Spleen (tissue), 11 donors: ENCODE measurements at regions not wholly inside any gene's neighbourhood (a gene's known extent, or its start where the extent isn't known, plus 50 kb on each side); places are given as distances from the start of the nearest gene placed in this dataset.

Experiments used
- DNase-seq: peaks from one replicate; pipeline ENCODE4 v3.0.0-alpha.2; 2020
- H3K27ac ChIP-seq, 8 donors: fragments of 200-600 bp; sonication (generic) in 7 of 8; 1 replicate in 4 of 8; 2 replicates in 4 of 8; pipeline versions ENCODE4 v1.5.0 to v1.8.0; 2016 to 2021; ENCODE audit warnings: inconsistent platforms in 4 of 8, mild to moderate bottlenecking in 4 of 8, moderate library complexity in 1 of 8
- H3K27me3 ChIP-seq, 7 donors: fragments of 200-600 bp; sonication (generic) in 6 of 7; replicated peaks in 1 of 7; 1 replicate in 4 of 7; 2 replicates in 3 of 7; pipeline versions ENCODE4 v1.5.0 to v1.8.0; 2016 to 2021; ENCODE audit warnings: inconsistent platforms in 3 of 7, mild to moderate bottlenecking in 1 of 7
- H3K36me3 ChIP-seq, 6 donors: fragments of 200-600 bp; sonication (generic) in 5 of 6; 1 replicate in 4 of 6; 2 replicates in 2 of 6; pipeline versions ENCODE4 v1.5.0 to v1.8.0; 2016 to 2021; ENCODE audit warnings: inconsistent platforms in 2 of 6
- H3K4me1 ChIP-seq, 6 donors: fragments of 200-600 bp; sonication (generic) in 5 of 6; 1 replicate in 3 of 6; 2 replicates in 3 of 6; pipeline versions ENCODE4 v1.5.0 to v1.8.0; 2016 to 2021; ENCODE audit warnings: inconsistent platforms in 3 of 6
- H3K4me3 ChIP-seq, 8 donors: fragments of 200-600 bp; sonication (generic) in 7 of 8; 1 replicate in 4 of 8; 2 replicates in 4 of 8; pipeline versions ENCODE4 v1.5.0 to v1.8.0; 2016 to 2021; ENCODE audit warnings: inconsistent platforms in 4 of 8, mild to moderate bottlenecking in 4 of 8, moderate library complexity in 2 of 8
- H3K9me3 ChIP-seq, 8 donors: fragments of 200-600 bp; sonication (generic) in 7 of 8; 1 replicate in 4 of 8; 2 replicates in 4 of 8; pipeline versions ENCODE4 v1.5.0 to v1.8.0; 2016 to 2021; ENCODE audit warnings: inconsistent platforms in 4 of 8
- POLR2A ChIP-seq, 3 donors: fragments of 450-650 bp; IDR thresholded peaks; one replicate each; pipeline ENCODE4 v1.5.1; 2017; ENCODE audit warnings: antibody characterized with exemption in 3 of 3, mild to moderate bottlenecking in 1 of 3
- POLR2AphosphoS5 ChIP-seq, 3 donors: sonication (generic); formaldehyde crosslinking; IDR thresholded peaks; one replicate each; pipeline ENCODE4 v1.5.1; 2017; ENCODE audit warnings: antibody characterized with exemption in 3 of 3
- WGBS, 5 donors: extraction: QIAGEN DNeasy Blood & Tissue Kit in 3 of 5; methylation state at CpG; one replicate each; pipeline versions ENCODE4 v1.1.5 to v1.1.7; 2013 to 2018; 5-methylcytosine and 5-hydroxymethylcytosine counted together
- intact Hi-C: fragments of 100-400 bp; cut with DNase I; formaldehyde crosslinking; loops from one replicate; pipeline ENCODE4 v1.15.0; 2023; ENCODE audit warnings: low total_unique reads
- TF ChIP-seq, protein P1 (sequence below), 11 experiments: fragments of 200-600 bp in 7 of 11; fragments of 450-650 bp in 4 of 11; sonication (generic) in 4 of 11; IDR thresholded peaks in 8 of 11; conservative IDR thresholded peaks in 3 of 11; 1 replicate in 7 of 11; 2 replicates in 4 of 11; pipeline versions ENCODE4 v1.4.0 to v1.8.0; 2016 to 2021; ENCODE audit warnings: antibody characterized with exemption in 11 of 11, inconsistent platforms in 4 of 11, mild to moderate bottlenecking in 1 of 11
- donor health status: healthy with polysubstance abuse.
- donor health status: DM: no; HTN: no; CAD: no; lungs with moderate emphysema.
- donor health status: DM: no; HTN: no; CAD: no.
- donor health status: Bipolar disorder and iron deficiency.
- donor health status: healthy.
- donor health status: DM: no; HTN: no; CAD: no.
- donor health status: DM: yes; HTN: yes; CAD: no.

DNA sequence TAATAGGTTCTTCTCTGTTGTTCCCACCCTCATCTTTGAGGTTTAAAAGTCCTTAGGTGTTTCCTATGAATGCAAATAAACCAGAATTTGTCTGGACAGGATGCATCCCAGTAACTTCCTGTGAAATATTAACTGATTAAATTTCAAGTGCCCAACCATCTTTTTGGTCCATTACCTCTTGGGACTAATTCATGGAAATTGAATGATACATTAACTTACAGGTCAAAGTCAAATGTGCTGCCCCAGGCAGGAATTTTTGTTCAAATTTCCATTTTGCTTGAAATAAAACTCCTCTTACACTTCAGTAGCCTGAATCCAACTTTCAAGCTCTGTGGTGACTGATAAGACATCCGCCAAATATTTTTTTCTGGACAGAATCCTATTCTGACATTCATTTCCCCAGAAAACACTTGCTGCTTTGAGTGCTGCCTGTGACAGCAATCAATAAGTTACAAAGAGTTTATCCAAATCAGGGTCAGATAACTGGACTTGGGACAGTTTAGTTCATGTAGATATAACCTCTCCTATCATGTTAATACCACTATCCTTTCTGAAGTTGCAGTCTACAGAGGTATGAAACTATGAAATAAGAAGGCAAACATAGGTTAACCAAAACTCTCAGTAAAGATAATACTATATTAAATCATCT, 383.5 kb downstream of the POM121L12 start:
- intact Hi-C loops = no loop called here
- H3K27me3 ChIP-seq = no peaks in the 10 kb centered on the region
- H3K4me1 ChIP-seq = no peaks in the 10 kb centered on the region
- H3K9me3 ChIP-seq = peaks cover 0 to 52% (median 10%) of the 10 kb centered on the region in 8 donors
- no peak overlapping the region for H3K4me3 ChIP-seq
- 68 to 93% (median 82%) methylated on average over 1 of the region's 1 CpG for WGBS, 5 donors
- no peak overlapping the region for H3K27ac ChIP-seq
- H3K36me3 ChIP-seq = no peaks in the 10 kb centered on the region
- no peak for DNase-seq
- no peak for TF ChIP-seq POLR2A (IDR thresholded peaks at IDR 0.05)
- TF ChIP-seq, protein P1, sequence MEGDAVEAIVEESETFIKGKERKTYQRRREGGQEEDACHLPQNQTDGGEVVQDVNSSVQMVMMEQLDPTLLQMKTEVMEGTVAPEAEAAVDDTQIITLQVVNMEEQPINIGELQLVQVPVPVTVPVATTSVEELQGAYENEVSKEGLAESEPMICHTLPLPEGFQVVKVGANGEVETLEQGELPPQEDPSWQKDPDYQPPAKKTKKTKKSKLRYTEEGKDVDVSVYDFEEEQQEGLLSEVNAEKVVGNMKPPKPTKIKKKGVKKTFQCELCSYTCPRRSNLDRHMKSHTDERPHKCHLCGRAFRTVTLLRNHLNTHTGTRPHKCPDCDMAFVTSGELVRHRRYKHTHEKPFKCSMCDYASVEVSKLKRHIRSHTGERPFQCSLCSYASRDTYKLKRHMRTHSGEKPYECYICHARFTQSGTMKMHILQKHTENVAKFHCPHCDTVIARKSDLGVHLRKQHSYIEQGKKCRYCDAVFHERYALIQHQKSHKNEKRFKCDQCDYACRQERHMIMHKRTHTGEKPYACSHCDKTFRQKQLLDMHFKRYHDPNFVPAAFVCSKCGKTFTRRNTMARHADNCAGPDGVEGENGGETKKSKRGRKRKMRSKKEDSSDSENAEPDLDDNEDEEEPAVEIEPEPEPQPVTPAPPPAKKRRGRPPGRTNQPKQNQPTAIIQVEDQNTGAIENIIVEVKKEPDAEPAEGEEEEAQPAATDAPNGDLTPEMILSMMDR (IDR thresholded peaks at IDR 0.05 in 8 of 11, conservative IDR thresholded peaks at IDR 0.05 in 3 of 11) = no peak

DNA sequence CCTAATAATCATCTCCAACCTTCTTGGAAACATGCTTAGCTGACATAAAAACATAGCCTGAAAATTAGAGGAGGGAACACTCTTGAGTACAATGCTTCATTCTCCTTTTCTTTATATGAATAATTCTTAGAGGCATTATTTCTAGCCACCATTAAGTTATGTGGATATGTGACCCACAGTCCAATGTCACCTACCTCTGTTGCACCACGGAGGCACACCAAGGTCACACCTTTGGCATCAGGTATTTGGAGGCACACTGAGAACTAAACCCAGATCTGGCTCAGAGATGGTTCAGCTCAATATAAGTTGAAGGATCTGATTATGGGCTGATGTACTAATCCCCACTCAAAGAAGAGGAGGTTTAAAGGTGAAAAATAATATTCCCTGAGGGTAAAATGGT, 385.1 kb downstream of the POM121L12 start:
- no peak for DNase-seq
- Histone ChIP-seq H3K4me3 (no peak overlapping the region), H3K36me3 (no peaks in the 10 kb centered on the region), H3K4me1 (no peaks in the 10 kb centered on the region), H3K27ac (no peak overlapping the region), H3K9me3 (peaks cover 0 to 48% (median 10%) of the 10 kb centered on the region in 8 donors), H3K27me3 (no peaks in the 10 kb centered on the region)
- 50 to 62% (median 51%) methylated on average over 1 of the region's 1 CpG for WGBS, 5 donors
- TF ChIP-seq, protein P1 (IDR thresholded peaks at IDR 0.05 in 8 of 11, conservative IDR thresholded peaks at IDR 0.05 in 3 of 11) = no peak
- no peak for TF ChIP-seq POLR2AphosphoS5 (IDR thresholded peaks at IDR 0.05)
- no peak for TF ChIP-seq POLR2A (IDR thresholded peaks at IDR 0.05)
- intact Hi-C loops = no loop called here

DNA sequence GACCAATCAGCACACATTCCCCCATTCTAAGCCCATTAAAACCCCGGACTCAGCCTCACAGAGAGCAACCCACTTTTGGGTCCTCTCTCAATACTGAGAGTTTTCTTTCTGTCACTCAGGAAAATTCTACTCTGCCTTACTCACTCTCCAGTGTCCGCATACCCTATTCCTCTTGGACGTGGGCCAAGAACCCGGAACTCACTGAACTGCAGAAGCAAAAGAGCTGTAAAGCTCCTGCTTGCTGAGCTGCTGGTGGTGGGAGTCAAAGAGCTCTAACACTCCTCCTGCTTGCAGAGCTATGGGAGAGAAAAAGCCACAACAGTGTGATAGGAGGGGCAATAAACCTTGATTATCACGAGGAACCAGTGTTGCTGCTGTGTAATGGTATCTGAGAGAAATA, 386.9 kb downstream of the POM121L12 start:
- no peak overlapping the region for H3K4me3 ChIP-seq
- H3K9me3 ChIP-seq = peaks cover 0 to 49% (median 10%) of the 10 kb centered on the region in 8 donors
- intact Hi-C loops = no loop called here
- TF ChIP-seq, protein P1 (IDR thresholded peaks at IDR 0.05 in 8 of 11, conservative IDR thresholded peaks at IDR 0.05 in 3 of 11) = no peak
- TF ChIP-seq POLR2AphosphoS5 (IDR thresholded peaks at IDR 0.05) (no peak), POLR2A (IDR thresholded peaks at IDR 0.05) (no peak)
- H3K4me1 ChIP-seq = no peaks in the 10 kb centered on the region
- H3K27ac ChIP-seq = no peak overlapping the region
- DNase-seq = no peak
- 55 to 64% (median 59%) methylated on average over 5 of the region's 5 CpGs for WGBS, 5 donors
- no peaks in the 10 kb centered on the region for H3K36me3 ChIP-seq
- no peaks in the 10 kb centered on the region for H3K27me3 ChIP-seq

DNA sequence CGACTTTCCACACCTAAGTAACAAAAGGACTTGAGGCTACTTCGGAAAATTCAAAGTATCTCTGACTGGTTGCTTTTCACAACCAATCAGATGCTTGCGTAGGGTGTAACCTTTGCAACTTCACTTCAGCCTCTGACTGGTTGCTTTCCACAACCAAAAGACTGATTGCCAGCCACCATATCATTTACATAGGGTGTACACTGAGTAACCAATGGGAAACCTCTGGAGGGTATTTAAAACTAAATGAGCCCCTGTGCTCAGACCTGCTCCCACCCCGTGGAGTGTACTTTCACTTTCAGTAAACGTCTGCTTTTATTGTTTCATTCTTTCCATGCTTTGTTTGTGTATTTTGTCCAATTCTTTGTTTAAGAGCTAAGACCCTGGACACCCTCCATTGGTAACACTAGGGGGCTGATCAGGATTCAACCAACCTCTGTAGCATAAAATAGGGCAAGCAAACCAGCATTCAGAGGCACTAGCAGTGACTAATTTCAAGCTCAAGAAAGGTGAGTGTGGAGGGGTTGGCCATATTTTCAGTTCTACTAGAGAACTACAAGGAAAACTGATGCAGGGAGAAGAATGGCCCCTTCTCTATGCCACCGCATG, 390.8 kb downstream of the POM121L12 start:
- 69 to 78% (median 72%) methylated on average over 6 of the region's 6 CpGs for WGBS, 5 donors
- TF ChIP-seq, protein P1 (IDR thresholded peaks at IDR 0.05 in 8 of 11, conservative IDR thresholded peaks at IDR 0.05 in 3 of 11) = no peak
- intact Hi-C loops = no loop called here

More for the DNA sequence above, 390.8 kb downstream of the POM121L12 start:
- no peaks in the 10 kb centered on the region for H3K36me3 ChIP-seq
- peak overlapping the region in 1 of 8 donors; percentile 22 for H3K4me3 ChIP-seq
- H3K27me3 ChIP-seq = no peaks in the 10 kb centered on the region
- H3K9me3 ChIP-seq = peaks cover 0 to 34% (median 10%) of the 10 kb centered on the region in 8 donors
- H3K27ac ChIP-seq = no peak overlapping the region
- no peak for DNase-seq
- H3K4me1 ChIP-seq = no peaks in the 10 kb centered on the region
